ENCODE measurements at regions not wholly inside any gene's neighbourhood (a gene's known extent, or its start where the extent isn't known, plus 50 kb on each side); places are given as distances from the start of the nearest gene placed in this dataset.

GRCh38 chr14:97866195-97866594 lies 1069.0 kb downstream of the VRK1 start:
- DNase-seq (ENCODE audit: low spot score): no peak

DNA sequence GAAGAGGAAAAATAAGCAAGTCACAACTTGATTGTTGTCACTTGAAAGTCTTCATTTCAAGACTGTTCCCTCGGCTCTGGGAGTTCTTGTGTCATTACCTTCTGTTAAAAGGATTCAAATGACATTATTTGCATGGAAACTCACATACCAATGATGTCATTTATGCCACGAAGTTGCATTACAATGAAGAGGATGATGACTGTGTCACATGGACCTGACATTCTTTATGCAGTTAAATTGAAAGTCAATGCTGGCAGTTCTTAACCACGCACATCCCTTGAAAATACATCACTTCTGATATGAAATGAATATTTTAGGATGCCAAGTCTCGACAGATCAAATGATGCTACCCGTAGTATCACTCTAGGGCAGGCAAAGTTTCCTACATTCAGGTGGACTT lies 1069.5 kb downstream of the VRK1 start:
- no peak for DNase-seq (ENCODE audit: low spot score)

DNA sequence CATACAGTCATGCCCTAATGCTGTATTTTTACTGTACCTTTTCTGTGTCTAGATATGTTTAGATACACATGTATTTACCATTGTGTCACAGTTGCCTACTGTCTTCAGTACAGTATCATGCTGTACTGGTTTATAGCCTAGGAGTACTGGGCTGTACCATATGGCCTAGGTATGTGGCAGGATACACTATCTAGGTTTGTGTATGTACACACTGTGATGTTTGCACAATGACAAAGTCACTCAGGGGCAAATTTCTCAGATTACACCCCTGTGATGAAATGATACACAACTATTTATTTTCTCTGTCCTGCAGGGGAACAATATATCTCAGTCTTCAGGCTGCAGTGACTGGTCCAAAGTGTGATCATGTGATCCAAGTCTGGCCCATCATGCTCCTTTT lies 1076.1 kb downstream of the VRK1 start:
- no peak for DNase-seq (ENCODE audit: low spot score)

DNA sequence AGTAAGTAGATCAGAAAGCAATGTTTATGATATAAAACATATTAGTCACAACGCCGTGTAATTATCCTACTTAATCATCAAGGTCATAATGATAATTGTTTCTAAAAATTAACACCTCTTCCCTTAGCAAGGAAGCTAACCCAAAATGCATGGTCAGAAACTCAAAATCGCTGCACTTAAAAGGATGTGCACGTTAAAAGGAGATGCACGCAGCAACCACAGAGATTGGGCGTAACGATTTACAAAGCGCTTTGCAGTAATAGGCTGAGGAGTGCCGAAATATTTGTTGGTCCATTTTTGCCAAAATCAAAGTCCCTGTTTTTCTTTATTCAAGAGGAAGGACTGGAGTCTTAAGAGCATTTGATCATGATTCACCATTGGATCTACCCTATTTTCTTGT lies 1077.2 kb downstream of the VRK1 start:
- DNase-seq (ENCODE audit: low spot score): no peak

- no peak for DNase-seq (ENCODE audit: low spot score)
Observed at GRCh38 chr14:97878206-97878605, 1081.0 kb downstream of the VRK1 start.

DNA sequence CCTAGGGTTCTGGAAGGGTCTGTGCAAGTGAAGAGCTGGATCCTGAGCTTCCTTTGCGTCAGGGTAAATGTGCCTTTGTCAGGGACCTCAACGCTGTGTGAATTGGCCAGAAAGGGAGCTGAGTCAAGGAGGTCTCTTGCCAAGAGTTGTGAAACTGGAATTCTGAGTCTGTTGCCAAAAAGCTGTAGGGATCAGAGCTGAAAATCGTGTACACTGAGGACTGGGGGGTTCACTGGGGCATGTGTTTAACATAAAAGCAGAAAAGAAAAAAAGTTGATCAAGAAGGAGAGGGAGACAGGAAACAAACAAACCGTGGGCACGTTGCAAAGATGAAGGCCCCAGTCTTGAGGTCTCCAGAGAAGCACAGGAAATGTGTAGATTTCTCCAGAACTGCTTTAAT lies 1081.5 kb downstream of the VRK1 start:
- peak; percentile 4 for DNase-seq (ENCODE audit: low spot score)

DNA sequence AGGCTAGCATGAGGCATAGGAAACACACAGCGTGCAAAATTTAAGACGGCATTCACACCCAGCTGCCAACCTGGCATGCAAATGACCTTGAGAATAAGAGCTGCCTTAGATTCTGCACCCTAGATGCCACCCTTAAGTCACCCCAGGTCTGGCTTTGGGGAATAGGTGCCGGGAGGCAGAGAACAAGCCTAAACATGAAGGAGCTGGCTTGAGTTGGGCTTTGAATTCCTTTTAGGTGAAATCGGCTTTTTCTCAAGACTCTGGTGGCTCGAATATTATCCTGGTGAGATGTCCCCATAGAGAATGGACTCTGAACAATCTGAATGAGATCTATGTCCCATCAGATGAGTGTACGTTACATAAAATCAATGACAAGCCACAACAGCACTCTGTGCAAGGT lies 1090.5 kb downstream of the VRK1 start:
- DNase-seq (ENCODE audit: low spot score): no peak

DNA sequence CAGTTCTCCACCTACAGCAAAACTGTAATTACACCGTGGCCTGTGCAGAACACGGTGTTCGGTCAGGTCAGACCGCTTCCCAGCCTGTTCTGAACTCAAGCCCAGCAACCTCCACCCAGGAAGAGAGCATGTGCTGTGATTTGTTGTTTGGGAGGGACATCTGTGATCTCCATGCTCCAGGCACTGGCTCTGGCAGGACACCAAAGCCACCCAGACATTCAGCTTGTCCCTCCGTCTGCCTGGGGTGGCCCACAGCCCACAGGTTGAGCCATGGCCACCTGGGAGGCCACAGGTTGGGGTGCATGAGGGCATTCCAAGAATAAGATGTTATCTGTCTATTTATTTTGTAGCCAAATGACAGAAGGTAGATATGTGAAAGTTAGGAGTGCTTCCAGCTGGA lies 1091.1 kb downstream of the VRK1 start:
- no peak for DNase-seq (ENCODE audit: low spot score)

GRCh38 chr14:97891515-97891914 lies 1094.3 kb downstream of the VRK1 start:
- no peak for DNase-seq (ENCODE audit: low spot score)

- DNase-seq (ENCODE audit: low spot score): no peak
Observed at GRCh38 chr14:97894552-97894951, 1097.4 kb downstream of the VRK1 start.

DNA sequence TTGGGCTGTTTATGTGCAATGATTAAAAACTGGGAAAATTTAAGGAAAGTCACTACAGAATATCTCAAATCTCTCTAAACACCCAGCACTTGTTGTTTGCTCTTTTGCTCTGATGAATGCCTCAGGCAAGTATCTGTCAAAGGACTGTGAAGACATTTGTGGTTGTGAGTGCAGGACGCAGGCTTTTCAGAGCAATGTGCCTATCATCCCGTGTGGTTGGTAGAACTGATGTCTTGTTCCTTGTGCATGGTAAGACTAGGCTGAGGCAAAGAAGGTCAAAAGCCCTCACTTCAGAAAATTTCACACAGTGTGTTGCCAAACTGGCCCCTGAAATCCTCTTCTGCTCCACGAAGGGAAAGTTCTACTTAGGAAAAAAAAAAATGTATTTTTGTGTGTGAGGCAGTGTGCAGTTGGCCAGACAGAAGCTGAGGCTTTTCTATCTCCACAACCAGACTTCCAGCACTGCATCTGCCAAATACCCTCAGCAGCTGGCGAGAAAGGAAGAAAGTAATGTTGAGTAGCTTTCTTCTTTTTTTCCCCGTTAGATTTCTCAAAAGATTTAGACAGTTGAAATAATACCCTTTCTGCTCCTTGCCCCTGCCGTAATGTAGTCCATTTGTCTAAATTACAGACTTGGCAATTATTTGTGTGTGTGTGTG lies 1103.1 kb downstream of the VRK1 start:
- DNase-seq (ENCODE audit: low spot score): no peak

GRCh38 chr14:97902630-97903029 lies 1105.4 kb downstream of the VRK1 start:
- DNase-seq (ENCODE audit: low spot score): no peak

- DNase-seq (ENCODE audit: low spot score): no peak
Observed at GRCh38 chr14:97903821-97904220, 1106.6 kb downstream of the VRK1 start.

- no peak for DNase-seq (ENCODE audit: low spot score)
Observed at GRCh38 chr14:97912217-97912616, 1115.0 kb downstream of the VRK1 start.

GRCh38 chr14:97916100-97916499 lies 1118.9 kb downstream of the VRK1 start:
- DNase-seq (ENCODE audit: low spot score): no peak

- no peak for DNase-seq (ENCODE audit: low spot score)
Observed at GRCh38 chr14:97916669-97917568, 1119.7 kb downstream of the VRK1 start.

DNA sequence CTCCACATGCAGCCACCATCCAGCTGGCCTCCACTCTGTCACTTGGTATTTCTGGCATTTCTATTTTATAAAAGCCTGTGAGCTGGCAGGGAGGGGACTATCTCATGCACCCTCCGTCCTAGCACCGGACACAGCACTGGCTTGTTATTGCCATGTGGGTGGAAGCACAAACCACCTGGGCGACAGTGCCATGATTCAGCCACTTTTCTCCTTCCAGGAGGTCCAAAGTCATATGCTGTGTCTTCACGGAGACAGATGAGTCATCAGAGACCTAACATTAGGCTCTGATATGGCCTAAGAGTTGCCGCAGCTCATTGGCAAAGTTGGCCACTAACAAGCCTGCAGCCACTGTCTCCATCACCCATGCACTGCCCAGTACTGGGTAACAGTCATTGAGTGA lies 1123.0 kb downstream of the VRK1 start:
- DNase-seq (ENCODE audit: low spot score): no peak

DNA sequence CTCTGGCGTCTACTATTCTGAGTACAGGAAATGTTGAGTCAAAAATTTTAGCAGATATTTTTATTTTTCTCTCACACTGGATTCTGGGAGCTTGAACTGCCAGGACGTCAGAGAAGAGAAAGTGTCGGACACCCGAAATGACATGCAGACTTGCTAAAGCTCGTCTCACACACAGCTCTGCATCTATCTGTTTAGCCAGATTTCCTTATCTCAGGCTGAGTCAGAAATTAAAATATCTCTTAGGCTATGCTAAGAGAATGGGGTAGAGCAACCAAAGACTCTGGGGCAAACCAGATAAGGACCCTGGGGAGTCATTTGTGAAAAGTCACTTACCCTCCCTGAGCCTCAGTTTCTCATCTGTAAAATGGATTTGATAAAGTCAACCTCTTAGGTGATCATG lies 1124.1 kb downstream of the VRK1 start:
- no peak for DNase-seq (ENCODE audit: low spot score)

GRCh38 chr14:97924922-97925613 lies 1127.9 kb downstream of the VRK1 start:
- DNase-seq (ENCODE audit: low spot score): peak; percentile 3

DNA sequence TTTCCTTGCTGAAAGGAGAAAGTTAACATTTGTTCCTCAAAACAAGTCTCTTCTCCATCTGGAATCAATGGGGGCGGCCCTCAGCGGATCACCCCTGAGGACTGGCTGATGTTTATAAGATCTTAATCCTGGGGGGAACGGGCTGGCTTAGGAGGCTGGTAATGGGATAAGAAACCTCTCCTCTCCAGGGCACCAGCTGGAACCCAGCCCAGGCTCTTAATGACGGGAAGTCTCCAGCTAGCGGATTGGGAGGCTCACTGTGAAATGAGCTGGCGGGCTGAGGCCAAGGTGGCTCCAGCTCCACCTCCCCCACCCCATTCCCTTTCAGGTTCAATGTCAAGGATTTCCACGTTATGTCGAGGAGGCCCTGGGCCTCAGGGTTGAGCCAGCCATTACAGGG lies 1133.0 kb downstream of the VRK1 start:
- DNase-seq (ENCODE audit: low spot score): no peak

DNA sequence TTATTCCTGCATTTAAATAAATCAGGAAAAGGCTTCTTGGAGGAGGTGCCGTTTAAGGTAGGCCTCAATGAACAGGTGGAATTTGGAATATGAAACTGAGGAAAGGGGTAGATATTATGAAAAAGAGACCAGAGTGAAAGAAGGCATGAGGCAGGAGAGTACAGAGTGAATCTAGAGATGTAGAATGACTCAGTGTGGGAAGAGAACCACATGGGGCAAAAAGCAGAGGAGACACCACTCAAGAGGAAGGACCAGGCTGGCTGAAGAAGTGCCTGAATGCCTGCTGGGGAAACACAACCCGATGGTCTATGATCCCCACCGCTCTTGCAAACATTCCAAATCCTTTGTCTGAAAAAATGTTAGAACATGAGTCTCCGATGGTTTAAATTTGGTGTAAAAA lies 1134.1 kb downstream of the VRK1 start:
- DNase-seq (ENCODE audit: low spot score): no peak

GRCh38 chr14:97942921-97943320 lies 1145.7 kb downstream of the VRK1 start:
- DNase-seq (ENCODE audit: low spot score): no peak

DNA sequence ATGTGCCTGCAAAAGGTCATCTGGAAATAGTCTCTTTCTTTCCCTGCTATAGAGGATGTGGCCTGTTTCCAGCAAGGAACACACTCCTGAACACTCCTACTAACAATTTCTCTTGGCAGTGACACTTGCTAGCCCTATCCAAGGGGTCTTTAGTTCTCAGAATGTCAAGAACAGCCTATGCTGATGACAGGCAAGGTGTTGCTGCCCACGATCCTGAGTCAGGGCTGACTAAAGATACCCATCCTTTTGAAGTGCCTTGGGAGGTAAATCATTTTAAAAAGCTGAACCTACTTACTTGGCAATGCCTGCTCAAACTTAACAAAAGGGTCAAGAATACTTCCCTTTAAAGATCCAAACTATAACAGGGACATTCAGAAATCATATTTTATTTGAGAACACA lies 1146.4 kb downstream of the VRK1 start:
- DNase-seq (ENCODE audit: low spot score): no peak

All from CD4-positive, alpha-beta T cell treated with Interleukin-15 for 4 hours (primary cell).